NCI-H510A treated with DMSO at 0.1 percent for 48 hours (cell line): ENCODE measurements at regions not wholly inside any gene's neighbourhood (a gene's known extent, or its start where the extent isn't known, plus 50 kb on each side); places are given as distances from the start of the nearest gene placed in this dataset.

Experiments used
- DNase-seq: peaks from one replicate; lab custom pipeline; 2025; lab: John Stamatoyannopoulos, UW

DNA sequence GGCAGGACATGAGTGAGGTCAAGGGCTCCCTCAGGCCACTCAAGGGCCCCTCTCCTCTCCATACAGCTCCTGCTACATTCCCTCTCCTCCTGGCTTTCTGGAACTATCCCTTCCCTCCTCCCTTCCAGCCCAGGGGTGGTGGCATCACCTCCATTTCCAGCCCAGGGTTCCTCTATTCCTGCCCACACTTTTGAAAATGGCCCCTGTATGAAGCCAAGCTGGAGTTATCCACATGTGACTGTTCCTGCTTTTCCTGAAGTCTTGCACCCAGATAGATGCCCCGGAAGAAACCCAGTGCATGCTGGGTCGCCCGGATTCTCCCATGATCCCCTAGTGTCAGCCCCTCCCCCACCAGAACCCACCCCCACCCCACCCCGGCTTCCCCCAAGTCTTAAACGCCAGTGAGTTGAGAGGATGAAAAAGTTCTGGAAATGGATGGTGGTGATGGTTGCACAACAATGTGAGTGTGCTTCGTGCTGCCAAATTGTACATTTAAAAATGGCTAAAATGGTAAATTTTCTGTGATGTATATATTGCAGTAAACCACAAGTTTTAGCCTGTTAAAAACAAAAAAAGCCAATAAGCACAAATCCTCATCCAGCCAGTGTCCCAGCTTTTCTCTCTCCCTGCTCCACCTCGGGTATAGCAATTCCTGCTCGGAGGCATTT, 136.9 kb downstream of the SCARB1 start:
- DNase-seq: no peak

DNA sequence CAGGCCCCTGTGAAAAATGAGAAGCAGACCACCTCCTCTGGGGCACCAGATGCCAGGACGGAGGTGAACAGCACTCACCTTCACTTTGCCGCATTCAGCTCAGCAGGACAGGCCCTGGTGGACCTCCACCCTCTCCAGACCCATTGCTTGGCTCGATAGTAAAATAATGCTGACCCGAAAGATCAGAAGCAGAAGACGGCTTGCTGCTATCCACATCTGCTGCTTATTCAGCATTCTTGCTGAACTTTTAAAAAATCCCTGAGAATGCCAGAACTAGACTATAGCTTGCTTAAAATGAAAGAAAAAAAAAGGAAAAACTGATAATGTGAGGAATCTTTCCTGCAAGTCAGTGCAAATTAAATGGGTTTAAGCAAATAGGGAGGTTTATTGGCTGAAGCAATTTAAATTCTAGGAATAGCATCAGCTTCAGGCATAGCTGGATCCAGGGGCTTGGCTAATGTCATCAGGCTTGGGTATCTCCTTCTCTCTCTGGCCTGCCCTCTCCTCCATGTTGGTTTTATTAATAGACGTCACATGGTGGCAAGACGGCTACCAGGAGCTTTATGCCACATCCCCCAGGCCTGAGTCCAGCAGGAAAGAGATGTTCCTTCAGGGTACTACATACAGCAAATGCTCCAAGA, 137.9 kb downstream of the SCARB1 start:
- no peak for DNase-seq

DNA sequence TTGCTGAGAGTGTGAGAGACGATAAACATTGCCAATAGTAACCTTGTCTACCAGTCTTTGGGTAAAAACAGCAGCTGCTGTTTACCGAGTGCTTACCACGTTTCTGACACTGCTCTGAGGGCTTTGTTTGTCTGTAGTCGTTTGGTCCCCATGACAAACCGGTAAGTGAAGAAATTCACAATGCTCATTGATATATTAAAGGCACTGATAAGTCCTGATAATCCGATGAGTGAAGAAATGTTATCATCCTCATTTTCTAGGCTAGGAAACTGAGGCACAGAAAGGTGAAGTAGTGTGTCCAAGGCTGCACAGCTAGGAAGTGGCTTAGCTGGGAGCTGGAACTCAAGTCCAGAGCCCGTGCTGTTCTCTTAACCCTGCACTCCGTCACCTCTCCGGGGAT, 138.6 kb downstream of the SCARB1 start:
- DNase-seq: no peak

DNA sequence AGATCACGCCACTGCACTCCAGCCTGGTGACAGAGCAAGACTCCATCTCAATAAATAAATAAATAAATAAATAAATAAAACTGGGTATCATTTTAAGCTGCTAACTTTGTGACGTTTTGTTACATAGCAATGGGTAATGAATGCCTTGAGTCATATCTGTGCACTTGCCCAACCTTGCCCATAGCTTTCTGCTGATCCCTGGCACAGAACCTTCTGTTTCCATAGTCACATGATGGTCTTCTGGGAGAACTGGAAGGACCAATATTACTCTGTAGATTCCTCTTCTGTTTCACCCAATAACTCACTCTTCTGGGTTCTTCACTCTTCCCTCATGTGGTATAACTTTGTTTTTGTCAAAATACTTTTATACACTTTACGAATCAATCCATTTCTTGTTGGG, 140.8 kb downstream of the SCARB1 start:
- DNase-seq: no peak

DNA sequence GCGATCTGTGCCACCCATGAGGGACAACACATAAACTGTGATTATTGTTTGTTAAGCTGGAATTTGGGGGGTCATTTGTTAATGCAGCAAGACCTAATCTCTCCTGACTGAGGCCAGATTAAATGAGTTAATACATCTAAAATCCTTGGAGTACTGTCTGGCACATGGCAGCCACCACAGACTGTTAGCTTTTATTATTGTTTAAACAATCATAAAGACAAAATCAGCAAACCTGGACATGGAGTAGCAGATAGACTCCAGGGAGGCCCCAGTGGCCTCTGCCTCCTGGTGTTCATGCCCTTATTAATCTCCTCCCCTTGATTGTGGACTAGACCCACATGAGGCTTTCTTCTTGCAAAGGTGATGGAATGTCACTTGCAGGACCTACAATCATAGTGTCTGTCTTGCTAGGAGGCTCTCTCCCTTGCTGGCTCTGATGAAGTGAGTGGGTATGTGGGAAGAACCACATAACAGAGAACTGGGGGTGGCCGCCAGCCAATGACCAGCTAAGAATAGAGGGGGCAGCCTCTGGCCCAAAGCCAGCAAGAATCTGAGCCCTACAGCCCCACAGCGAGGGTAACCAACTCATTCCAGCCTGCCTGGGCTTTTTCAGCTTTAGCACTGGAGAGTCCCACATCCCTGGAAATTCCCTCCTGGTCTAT, 142.0 kb downstream of the SCARB1 start:
- no peak for DNase-seq

DNA sequence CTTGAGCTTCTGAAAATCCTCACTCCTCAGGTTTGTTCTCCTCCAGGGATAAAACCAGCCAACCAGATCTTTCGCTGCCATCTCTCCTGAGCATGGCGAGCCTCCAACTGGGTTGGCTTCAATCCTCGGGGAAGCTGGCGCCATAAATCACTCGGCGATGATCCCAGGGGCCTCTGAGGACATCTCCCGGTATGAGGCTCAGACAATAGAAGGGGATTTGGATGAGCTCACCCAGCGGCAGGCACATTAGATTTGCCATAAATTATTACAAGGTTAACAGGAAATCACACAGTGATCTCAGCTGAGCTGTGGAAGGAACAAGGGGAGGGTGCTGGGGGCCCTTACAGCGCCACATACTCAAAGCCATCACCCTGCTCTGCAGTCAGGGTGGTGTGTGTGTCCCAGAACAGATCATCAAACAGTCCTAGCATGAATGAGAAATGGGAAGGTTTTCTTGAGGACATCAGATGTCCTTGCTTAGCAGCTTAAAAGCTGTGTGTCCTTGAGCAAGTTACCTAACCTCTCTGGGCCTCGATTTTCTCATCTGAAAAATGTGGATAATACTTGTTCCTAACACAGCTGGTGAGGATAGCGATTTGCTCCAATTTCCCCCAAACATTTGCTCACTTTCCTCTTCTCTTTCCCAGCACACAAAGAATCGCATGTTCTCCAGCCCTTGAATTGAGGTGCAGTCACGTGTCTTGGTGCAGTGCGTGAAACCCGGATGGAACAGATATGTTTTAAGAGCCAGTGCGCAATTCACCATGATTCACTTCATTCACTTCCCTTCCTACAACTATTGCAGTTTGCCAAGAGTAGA, 142.8 kb downstream of the SCARB1 start:
- peak; percentile 92 for DNase-seq

DNA sequence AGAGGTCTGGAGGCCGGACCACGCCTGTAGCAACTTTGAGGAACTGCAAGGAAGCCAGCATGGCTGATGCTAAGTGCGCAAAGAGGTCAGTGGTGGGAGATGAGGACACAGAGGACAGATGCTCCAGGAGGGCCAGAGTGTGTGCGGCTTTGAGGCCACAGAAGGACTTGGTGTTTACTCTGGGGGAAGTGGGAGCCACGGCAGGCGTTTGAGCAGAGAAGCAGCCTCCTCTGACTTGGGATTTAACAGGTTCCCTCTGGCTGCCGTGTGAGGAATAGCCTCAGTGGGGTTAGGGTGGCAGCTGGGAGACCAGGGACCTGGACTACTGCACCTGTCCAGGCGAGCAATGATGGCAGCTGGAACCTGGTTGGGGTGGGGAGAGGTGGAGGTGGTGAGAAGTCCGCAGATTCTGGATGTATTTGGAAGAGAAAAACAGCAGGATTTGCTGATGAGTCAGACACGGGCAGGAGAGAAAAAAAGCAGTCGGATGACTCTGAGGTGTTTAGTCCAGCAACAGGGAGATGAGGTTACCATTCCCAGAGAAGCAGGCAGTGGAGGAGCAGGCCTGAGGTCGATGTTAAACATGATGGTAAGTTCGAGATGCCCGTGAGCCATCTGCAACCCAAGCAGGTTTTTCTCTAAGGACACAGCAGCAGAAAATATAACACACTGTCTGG, 143.5 kb downstream of the SCARB1 start:
- DNase-seq: peak; percentile 85

DNA sequence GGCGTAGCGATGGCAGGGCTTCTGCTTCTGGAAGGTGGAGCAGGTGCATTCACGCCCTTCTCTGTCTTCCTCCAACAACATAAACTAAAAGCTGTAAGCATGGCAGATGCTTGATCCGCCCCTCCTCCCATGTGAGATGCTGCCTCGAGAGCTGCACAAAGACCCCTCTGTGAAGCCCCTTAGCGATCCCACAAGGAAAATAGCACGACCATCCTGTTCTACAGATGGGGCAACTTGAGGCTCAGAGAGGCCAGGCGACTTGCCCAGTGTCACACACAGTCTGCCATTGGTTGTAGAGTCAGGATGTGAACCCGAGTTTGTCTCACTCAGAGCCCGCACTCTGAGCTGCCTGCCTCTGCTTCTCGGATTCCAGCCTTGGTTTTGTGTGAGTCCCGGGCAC, 144.4 kb downstream of the SCARB1 start:
- DNase-seq: no peak

DNA sequence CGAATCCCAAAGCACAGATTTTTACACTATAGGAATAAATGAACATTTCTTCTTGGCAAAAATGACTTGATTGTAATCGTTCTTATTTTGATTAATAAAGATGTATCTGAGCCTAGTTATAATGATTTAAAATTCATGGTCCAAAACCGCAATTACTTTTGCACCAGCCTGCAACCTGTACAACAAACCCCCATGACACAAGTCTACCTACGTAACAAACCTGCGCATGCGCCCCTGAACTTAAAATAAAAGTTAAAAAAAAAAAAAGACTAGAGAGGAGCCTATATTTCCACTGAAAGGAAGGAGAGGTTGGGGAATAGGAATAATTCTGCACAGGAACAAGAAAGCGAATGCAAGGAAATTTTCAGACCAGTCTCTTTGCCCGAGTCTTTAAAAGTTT, 145.2 kb downstream of the SCARB1 start:
- DNase-seq: no peak

DNA sequence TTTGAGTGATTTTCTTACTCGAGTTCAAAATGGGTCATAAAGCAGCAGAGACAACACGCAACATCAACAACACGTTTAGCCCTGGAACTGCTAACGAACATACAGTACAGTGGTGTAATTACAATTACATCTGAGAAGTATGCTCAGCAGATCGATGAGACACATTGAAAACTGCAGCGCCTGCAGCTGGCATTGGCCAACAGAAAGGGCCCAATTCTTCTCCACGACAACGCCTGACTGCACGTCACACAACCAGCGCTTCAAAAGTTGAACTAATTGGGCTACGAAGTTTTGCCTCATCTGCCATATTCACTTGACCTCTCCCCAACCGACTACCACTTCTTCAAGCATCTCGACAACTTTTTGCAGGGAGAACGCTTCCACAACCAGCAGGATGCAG, 145.6 kb downstream of the SCARB1 start:
- DNase-seq: no peak

DNA sequence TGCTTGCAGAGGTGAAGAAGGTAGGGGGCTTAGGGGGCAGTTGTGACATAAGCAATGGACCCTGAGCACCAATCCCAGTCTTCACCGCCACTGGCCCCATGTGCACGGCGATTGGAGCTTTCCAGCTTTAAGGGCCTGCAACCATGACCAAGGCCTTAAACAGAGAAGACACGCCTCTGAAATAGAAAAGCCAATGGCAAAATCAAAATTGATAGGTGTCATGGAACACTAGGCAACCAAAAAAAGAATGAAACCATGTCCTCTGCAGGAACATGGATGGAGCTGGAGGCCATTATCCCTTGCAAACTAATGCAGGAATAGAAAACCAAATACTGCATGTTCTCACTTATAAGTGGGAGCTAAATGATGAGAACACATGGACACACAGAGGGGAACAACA, 146.3 kb downstream of the SCARB1 start:
- no peak for DNase-seq

DNA sequence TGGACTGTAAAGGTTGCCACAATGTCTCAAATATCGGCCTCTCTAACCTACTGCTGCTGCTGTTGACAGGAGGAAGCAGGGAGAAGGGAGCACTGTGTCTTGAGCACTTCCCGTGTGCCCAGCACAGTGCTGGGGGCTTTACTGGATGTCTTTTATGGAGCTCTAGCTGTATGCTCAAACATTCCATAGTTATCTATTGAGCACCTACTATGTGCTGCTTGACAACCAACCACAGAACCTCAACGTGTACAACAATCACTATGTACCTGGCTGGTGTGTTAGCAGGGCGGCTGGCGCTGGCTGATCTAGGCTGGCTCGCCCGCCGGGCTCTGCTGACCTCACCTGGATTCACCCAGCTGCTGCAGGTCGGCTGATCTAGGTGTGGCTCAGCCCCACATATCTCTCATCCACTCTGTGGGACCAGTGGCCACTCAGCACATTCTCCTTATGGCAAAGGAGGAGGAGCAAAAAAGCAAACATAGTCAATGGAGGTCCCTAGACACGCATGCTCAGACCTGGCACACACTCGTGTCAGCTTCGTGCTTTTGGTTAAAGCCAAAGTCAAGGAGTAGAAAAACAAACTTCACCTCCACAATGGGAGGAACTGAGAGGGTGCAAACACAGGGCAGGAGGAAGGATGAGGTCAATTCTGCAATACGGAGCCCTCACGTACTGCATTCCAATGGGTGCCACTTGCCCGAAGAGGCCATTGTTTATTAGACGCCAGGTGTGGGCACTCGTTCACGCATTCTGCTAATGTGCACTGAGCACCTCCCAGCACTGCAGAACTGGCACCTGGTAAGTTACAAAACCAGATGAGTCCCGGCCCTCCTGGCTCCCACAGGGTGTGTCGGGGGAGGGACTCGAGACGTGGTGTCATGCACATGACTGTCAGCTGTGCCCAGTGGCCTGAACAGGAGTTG, 147.2 kb downstream of the SCARB1 start:
- DNase-seq: peak; percentile 99

DNA sequence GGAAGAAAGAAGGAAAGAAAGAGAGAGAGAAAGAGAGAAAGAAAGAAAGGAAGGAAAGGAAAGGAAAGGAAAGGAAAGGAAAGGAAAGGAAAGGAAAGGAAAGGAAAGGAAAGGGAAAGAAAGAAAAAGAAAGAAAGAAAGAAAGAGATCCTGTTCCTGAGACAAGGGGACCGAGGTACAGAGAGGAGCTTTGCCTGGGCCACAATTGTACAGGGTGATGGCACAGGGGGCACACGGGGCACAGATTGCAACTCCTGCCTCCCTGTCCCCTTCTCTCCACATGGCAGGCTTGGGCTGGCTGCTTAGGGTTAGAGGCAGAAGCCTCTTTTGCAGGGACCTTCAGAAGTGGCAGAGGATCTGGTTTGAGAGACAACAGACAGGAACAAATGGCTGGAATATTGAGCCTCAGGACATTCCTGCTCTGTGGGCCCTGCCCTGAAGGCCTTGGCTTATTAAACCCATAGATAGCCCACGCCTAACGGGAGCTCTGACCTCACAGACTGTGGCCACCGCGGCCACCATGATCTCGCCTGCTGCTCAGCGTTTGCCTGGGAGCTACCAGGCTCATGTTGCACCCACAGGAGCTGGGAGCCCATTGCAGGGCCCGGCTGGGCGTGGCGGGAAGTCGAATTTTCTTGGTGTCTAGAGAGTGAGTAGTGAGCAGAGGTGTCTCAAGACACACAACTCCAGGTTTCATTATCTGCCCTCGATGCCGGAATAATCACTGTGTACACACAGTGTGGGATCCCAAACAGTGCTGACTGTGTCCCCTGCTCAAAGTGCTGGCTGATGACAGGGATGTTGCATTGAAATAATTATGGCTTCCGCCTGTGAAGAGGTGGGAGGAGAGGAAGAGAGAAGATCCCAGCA, 147.9 kb upstream of the NCOR2 start:
- peak; percentile 53 for DNase-seq

DNA sequence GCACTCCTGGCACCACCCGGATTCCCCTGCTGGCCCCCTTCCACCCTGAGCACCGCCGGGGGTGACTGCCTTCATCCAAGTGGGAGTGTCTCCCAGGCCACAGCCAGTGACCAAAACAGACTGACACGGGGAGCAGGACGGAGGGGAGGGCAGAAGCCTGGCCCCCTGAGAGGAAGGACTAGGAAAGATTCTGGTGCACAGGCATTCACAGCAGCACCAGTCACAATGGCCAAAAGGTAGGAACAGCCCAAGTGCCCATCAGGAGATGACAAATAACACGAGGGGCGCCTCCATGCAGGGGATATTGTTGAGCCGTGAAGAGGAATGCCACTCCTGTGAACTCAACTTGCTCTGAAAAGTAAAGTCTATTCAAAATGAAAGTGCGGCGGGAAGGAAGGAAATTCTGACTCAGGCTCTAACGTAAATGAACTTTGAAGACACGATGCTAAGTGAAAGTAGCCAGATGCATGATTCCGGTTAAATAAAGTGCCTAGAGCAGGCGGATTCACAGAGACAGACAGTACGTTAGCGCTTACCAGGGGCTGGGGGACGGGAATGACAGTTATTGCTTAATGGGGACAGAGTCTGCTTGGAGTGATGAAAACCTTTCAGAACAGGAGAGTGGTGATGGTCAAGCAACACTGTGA, 146.1 kb upstream of the NCOR2 start:
- DNase-seq: no peak

DNA sequence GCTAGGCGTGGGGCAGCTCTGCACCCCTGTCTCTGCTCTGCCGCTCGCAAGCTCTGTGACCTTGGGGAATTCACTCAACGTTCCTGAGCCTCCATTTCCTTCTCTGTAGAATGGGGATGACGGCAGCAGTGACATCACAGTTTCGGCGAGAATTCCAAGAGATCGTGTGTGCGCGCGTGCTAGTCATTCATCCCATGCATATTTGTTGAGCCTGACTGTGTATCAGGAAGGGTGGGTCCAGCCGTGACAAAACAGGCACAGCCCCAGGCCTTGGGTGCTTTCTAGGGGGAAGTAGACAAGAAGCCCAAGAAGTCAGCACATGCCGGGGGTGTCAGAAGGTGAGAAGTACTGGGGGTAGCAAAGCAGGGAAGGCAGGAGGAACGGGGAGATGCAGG, 145.6 kb upstream of the NCOR2 start:
- no peak for DNase-seq

DNA sequence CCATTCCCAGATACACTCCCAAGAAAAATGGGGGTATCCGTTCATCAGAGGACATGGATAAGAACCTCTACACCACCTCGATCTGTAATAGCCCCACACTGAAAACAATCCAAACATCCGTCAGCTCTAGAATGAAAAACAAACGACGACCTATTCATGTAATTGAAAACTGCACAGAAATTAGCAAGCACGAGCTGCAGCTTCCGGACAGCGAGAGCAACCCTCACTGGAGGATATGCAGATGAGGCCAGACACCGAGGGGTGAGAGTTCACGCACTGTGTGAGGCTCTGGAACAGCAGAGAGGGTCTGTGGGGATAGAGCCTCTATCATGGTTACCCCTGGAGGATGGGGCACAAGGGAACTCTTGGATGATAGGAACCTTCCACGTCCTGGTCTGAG, 143.9 kb upstream of the NCOR2 start:
- no peak for DNase-seq

DNA sequence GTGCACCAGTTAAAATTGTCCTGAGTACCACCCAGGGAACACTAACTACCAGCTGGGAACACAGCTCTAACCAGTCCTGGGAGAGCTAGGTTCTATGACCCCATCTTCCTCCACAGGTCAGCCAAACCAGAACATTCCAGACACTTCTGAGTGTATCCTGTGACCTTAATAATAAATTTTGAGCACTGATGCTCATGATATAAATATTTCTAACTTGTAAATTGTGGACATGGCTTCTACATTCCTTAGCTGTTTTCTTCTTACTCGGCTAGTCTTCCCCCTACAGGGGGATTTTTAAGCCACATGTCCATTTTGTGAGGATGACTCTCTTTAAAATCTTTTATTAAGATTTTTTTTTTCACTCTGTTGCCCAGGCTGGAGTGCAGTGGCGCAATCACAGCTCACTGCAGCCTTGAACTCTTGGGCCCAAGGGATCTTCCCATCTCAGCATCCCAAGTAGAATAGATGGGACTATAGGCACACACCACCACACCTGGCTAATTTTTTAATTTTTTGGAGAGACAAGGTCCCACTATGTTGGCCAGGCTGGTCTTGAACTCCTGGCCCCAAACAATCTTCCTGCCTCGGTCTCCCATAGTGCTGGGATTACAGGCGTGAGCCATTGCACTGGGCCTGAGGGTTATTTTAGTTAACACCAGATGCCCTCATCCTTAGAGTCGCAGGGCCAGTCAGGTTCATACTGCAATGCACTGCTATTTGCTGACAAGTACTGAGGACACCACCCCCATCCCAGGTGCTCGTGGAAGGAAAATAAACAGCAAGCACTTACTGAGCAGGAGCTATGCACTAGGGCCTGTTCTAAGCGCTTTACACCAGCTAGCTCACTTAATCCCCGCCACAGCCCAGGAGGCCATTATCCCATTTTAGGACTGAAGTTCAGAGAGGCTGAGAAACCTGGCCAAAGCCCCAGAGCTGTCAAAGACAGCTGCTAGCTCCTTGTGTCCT, 142.6 kb upstream of the NCOR2 start:
- DNase-seq: peak; percentile 87

DNA sequence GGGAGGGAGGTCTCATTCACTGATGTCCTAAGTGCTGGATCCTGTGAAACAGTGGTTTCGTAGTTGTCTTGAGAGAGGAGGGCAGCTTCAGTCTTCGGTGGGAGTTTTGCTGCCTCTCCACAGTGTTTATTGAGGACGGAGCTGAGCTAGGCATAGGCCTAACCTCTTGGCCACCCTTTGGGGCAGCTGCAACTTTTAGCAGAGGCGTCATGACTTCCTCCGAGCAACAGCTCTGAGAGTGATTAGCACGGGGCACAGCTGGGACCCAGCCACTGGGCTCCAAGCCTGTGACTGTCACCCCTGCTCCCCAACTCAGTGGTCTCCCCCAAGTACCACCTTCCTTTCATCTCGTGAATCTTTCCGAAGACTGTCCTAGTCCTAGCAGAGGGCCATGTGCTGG, 139.9 kb upstream of the NCOR2 start:
- no peak for DNase-seq
